ENCODE measurements at regions not wholly inside any gene's neighbourhood (a gene's known extent, or its start where the extent isn't known, plus 50 kb on each side); places are given as distances from the start of the nearest gene placed in this dataset.

GRCh38 chr17:31792007-31792585 is 66.9 kb downstream of the COPRS start:
- ChIA-PET CTCF (ENCODE audit: unreplicated experiment) (no interaction called here), POLR2A (no interaction called here)
- TF ChIP-seq, protein P1, sequence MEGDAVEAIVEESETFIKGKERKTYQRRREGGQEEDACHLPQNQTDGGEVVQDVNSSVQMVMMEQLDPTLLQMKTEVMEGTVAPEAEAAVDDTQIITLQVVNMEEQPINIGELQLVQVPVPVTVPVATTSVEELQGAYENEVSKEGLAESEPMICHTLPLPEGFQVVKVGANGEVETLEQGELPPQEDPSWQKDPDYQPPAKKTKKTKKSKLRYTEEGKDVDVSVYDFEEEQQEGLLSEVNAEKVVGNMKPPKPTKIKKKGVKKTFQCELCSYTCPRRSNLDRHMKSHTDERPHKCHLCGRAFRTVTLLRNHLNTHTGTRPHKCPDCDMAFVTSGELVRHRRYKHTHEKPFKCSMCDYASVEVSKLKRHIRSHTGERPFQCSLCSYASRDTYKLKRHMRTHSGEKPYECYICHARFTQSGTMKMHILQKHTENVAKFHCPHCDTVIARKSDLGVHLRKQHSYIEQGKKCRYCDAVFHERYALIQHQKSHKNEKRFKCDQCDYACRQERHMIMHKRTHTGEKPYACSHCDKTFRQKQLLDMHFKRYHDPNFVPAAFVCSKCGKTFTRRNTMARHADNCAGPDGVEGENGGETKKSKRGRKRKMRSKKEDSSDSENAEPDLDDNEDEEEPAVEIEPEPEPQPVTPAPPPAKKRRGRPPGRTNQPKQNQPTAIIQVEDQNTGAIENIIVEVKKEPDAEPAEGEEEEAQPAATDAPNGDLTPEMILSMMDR (conservative IDR thresholded peaks at IDR 0.05; ENCODE audit: low read length), result no peak
- TF ChIP-seq EZH2phosphoT487 (IDR thresholded peaks at IDR 0.05; ENCODE audit: borderline replicate concordance, low read depth, low read length), result no peak
- intact Hi-C loops (cut with micrococcal nuclease; ENCODE audit: unreplicated experiment), result no loop called here
- Histone ChIP-seq H3K9me2 (ENCODE audit: insufficient read depth, low read length) (no peaks in the 10 kb centered on the region), H3K4me1 (ENCODE audit: insufficient read depth, low read length, poor library complexity, severe bottlenecking) (no peaks in the 10 kb centered on the region), H2AFZ (ENCODE audit: low read length) (no peak overlapping the region), H3K36me3 (ENCODE audit: insufficient read depth, low read length) (no peaks in the 10 kb centered on the region), H3K4me2 (ENCODE audit: low read length) (no peak overlapping the region), H4K20me1 (ENCODE audit: insufficient read depth, low read length) (no peaks in the 10 kb centered on the region), H3K9me3 (ENCODE audit: low read length) (no peaks in the 10 kb centered on the region), H3K27ac (ENCODE audit: low read depth, low read length, poor library complexity, severe bottlenecking) (no peak overlapping the region), H3K79me2 (ENCODE audit: insufficient read depth, low read depth, low read length) (no peaks in the 10 kb centered on the region), H3K4me3 (ENCODE audit: low read depth, low read length, poor library complexity, severe bottlenecking) (no peak overlapping the region)
- no TSS peak for BruUV-seq (replicated peaks)
- no peak for DNase-seq (ENCODE audit: low spot score)

GRCh38 chr17:31789707-31790505 is 69.1 kb downstream of the COPRS start:
- no peak overlapping the region for H3K27ac ChIP-seq (ENCODE audit: low read depth, low read length, poor library complexity, severe bottlenecking)
- H4K20me1 ChIP-seq (ENCODE audit: insufficient read depth, low read length), result no peaks in the 10 kb centered on the region
- no peak for DNase-seq (ENCODE audit: low spot score)
- TF ChIP-seq EZH2phosphoT487 (IDR thresholded peaks at IDR 0.05; ENCODE audit: borderline replicate concordance, low read depth, low read length), result no peak
- TF ChIP-seq, protein P1 (conservative IDR thresholded peaks at IDR 0.05; ENCODE audit: low read length), result no peak
- no TSS peak for BruUV-seq (replicated peaks)
- no peak overlapping the region for H2AFZ ChIP-seq (ENCODE audit: low read length)
- H3K4me1 ChIP-seq (ENCODE audit: insufficient read depth, low read length, poor library complexity, severe bottlenecking), result no peaks in the 10 kb centered on the region
- no peaks in the 10 kb centered on the region for H3K79me2 ChIP-seq (ENCODE audit: insufficient read depth, low read depth, low read length)
- H3K4me3 ChIP-seq (ENCODE audit: low read depth, low read length, poor library complexity, severe bottlenecking), result no peak overlapping the region
- no peak overlapping the region for H3K4me2 ChIP-seq (ENCODE audit: low read length)
- no peaks in the 10 kb centered on the region for H3K9me2 ChIP-seq (ENCODE audit: insufficient read depth, low read length)
- intact Hi-C loops (cut with micrococcal nuclease; ENCODE audit: unreplicated experiment), result no loop called here
- no peaks in the 10 kb centered on the region for H3K36me3 ChIP-seq (ENCODE audit: insufficient read depth, low read length)
- ChIA-PET CTCF (ENCODE audit: unreplicated experiment) (interaction anchor here (0.6 kb wide), 1 partner anchor 152 kb away, joined by 4 read pairs; no protein-coding TSS in a partner anchor), POLR2A (no interaction called here)
- no peaks in the 10 kb centered on the region for H3K9me3 ChIP-seq (ENCODE audit: low read length)

- H3K4me3 ChIP-seq (ENCODE audit: low read depth, low read length, poor library complexity, severe bottlenecking), result no peak overlapping the region
- H4K20me1 ChIP-seq (ENCODE audit: insufficient read depth, low read length), result no peaks in the 10 kb centered on the region
- ChIA-PET POLR2A (interaction anchor here (0.6 kb wide), 1 partner anchor 188 kb away, joined by 3 read pairs; no protein-coding TSS in a partner anchor), CTCF (ENCODE audit: unreplicated experiment) (interaction anchor here (0.5 kb wide), 1 partner anchor 13 kb away, joined by 3 read pairs; no protein-coding TSS in a partner anchor)
- TF ChIP-seq EZH2phosphoT487 (IDR thresholded peaks at IDR 0.05; ENCODE audit: borderline replicate concordance, low read depth, low read length), result no peak
- TF ChIP-seq, protein P1 (conservative IDR thresholded peaks at IDR 0.05; ENCODE audit: low read length), result no peak
- H3K36me3 ChIP-seq (ENCODE audit: insufficient read depth, low read length), result no peaks in the 10 kb centered on the region
- no peak overlapping the region for H3K27ac ChIP-seq (ENCODE audit: low read depth, low read length, poor library complexity, severe bottlenecking)
- H2AFZ ChIP-seq (ENCODE audit: low read length), result no peak overlapping the region
- no peak for DNase-seq (ENCODE audit: low spot score)
- H3K4me2 ChIP-seq (ENCODE audit: low read length), result no peak overlapping the region
- H3K9me2 ChIP-seq (ENCODE audit: insufficient read depth, low read length), result no peaks in the 10 kb centered on the region
- no peaks in the 10 kb centered on the region for H3K9me3 ChIP-seq (ENCODE audit: low read length)
- intact Hi-C loops (cut with micrococcal nuclease; ENCODE audit: unreplicated experiment), result no loop called here
- no TSS peak for BruUV-seq (replicated peaks)
- H3K79me2 ChIP-seq (ENCODE audit: insufficient read depth, low read depth, low read length), result no peaks in the 10 kb centered on the region
- no peaks in the 10 kb centered on the region for H3K4me1 ChIP-seq (ENCODE audit: insufficient read depth, low read length, poor library complexity, severe bottlenecking)
Measured at GRCh38 chr17:31788956-31789355, 70.1 kb downstream of the COPRS start.
